BLaER1 (cell line): ENCODE measurements at regions not wholly inside any gene's neighbourhood (a gene's known extent, or its start where the extent isn't known, plus 50 kb on each side); places are given as distances from the start of the nearest gene placed in this dataset.
"Not testable (repeated sequence)": the region's sequence is repeated elsewhere in the genome, so short reads cannot be mapped to it uniquely, and the experiment has no call there.

Source experiments
- H3K27ac ChIP-seq: shearing (Covaris generic); formaldehyde crosslinking; 2 replicates; pipeline ENCODE4 v1.8.1; 2022
- H3K27me3 ChIP-seq: shearing (Covaris generic); formaldehyde crosslinking; 2 replicates; pipeline ENCODE4 v1.8.1; 2022
- H3K36me3 ChIP-seq: shearing (Covaris generic); formaldehyde crosslinking; 2 replicates; pipeline ENCODE4 v1.8.1; 2022
- H3K4me1 ChIP-seq: shearing (Covaris generic); formaldehyde crosslinking; 2 replicates; pipeline ENCODE4 v1.8.1; 2022
- H3K4me2 ChIP-seq: shearing (Covaris generic); formaldehyde crosslinking; 2 replicates; pipeline ENCODE4 v1.8.1; 2022
- H3K4me3 ChIP-seq: shearing (Covaris generic); formaldehyde crosslinking; 2 replicates; pipeline ENCODE4 v1.8.1; 2022
- H3K9ac ChIP-seq: shearing (Covaris generic); formaldehyde crosslinking; 2 replicates; pipeline ENCODE4 v1.8.1; 2022
- H3K9me3 ChIP-seq: shearing (Covaris generic); formaldehyde crosslinking; 2 replicates; pipeline ENCODE4 v1.8.1; 2022
- H4K20me1 ChIP-seq: shearing (Covaris generic); formaldehyde crosslinking; 2 replicates; pipeline ENCODE4 v1.8.1; 2022
- Cebpa-rat ChIP-seq: shearing (Covaris generic); IDR thresholded peaks from 2 replicates; pipeline ENCODE4 v1.8.1; 2022

GRCh38 chr3:46797486-46797885 is 65.8 kb downstream of the MYL3 start:
- Histone ChIP-seq H3K36me3 (no peaks in the 10 kb centered on the region), H3K27ac (no peak overlapping the region), H3K4me2 (no peak overlapping the region), H3K4me3 (no peak overlapping the region), H3K9ac (no peak overlapping the region), H3K4me1 (no peaks in the 10 kb centered on the region), H3K9me3 (peaks cover 7% of the 10 kb centered on the region; the same call in 1 of the 2 replicates), H3K27me3 (no peaks in the 10 kb centered on the region), H4K20me1 (no peaks in the 10 kb centered on the region)
- no peak for TF ChIP-seq Cebpa-rat

GRCh38 chr3:46793340-46793739 is 69.9 kb downstream of the MYL3 start:
- not testable (repeated sequence) for H3K4me1 ChIP-seq, H3K36me3 ChIP-seq, H3K4me2 ChIP-seq, H3K4me3 ChIP-seq, H3K27me3 ChIP-seq, H3K9ac ChIP-seq, H3K27ac ChIP-seq, H4K20me1 ChIP-seq, H3K9me3 ChIP-seq

DNA sequence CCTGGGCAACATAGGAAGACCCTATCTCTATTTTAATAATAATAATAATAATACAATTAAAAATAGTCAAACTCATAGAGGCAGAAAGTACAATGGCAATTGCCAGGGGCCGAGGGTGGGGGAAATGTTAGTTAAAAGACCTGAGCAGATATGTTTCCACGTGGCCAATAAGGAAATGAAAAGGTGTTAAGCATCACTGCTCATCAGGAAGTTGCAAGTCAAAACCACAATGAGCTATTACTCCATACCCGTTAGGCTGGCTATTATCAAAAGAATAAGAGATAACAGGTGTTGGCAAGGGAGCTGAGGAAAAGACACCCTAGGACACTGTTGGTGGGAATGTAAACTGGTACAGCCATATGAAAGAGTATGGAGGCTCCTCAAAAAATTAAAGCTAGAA is 60.4 kb upstream of the PRSS50 start:
- Histone ChIP-seq H3K36me3 (no peaks in the 10 kb centered on the region), H3K9me3 (peaks cover 39% of the 10 kb centered on the region), H3K4me2 (peak overlapping the region; percentile 45), H3K27ac (peak overlapping the region; percentile 23; the same call in 1 of the 2 replicates), H4K20me1 (no peaks in the 10 kb centered on the region), H3K9ac (no peak overlapping the region), H3K4me1 (peaks cover 17% of the 10 kb centered on the region), H3K27me3 (no peaks in the 10 kb centered on the region), H3K4me3 (0 out of 2 replicates have a peak overlapping the region, but pooled peaks have one; percentile 12)
- TF ChIP-seq Cebpa-rat: no peak

- not testable (repeated sequence) for H3K36me3 ChIP-seq, H3K9ac ChIP-seq, H4K20me1 ChIP-seq, H3K4me2 ChIP-seq, H3K27ac ChIP-seq, H3K27me3 ChIP-seq, H3K4me3 ChIP-seq, H3K4me1 ChIP-seq
- peaks cover 35% of the 10 kb centered on the region for H3K9me3 ChIP-seq
Observed at GRCh38 chr3:46772498-46772897, 54.8 kb upstream of the PRSS50 start.

- no peak overlapping the region for H3K4me2 ChIP-seq
- no peaks in the 10 kb centered on the region for H3K27me3 ChIP-seq
- TF ChIP-seq Cebpa-rat: no peak
- H3K9ac ChIP-seq: no peak overlapping the region
- peaks cover 58% of the 10 kb centered on the region for H3K9me3 ChIP-seq
- no peaks in the 10 kb centered on the region for H3K4me1 ChIP-seq
- no peaks in the 10 kb centered on the region for H4K20me1 ChIP-seq
- no peak overlapping the region for H3K27ac ChIP-seq
- H3K36me3 ChIP-seq: no peaks in the 10 kb centered on the region
- no peak overlapping the region for H3K4me3 ChIP-seq
Observed at GRCh38 chr3:46768061-46768460, 50.4 kb upstream of the PRSS50 start.
